Loucy (cell line): ENCODE measurements at regions not wholly inside any gene's neighbourhood (a gene's known extent, or its start where the extent isn't known, plus 50 kb on each side); places are given as distances from the start of the nearest gene placed in this dataset.

Experiments used
- EZH2phosphoT487 ChIP-seq: fragments of 200-600 bp; IDR thresholded peaks from 2 replicates; pipeline ENCODE4 v1.6.1; 2018; ENCODE audit warnings: antibody characterized with exemption, mild to moderate bottlenecking, moderate library complexity, borderline replicate concordance
- TF ChIP-seq, protein P1 (sequence below): fragments of 200-600 bp; sonication (generic); conservative IDR thresholded peaks from 2 replicates; pipeline ENCODE4 v1.5.1; 2014; ENCODE audit warnings: mild to moderate bottlenecking, antibody characterized with exemption, low read length

DNA sequence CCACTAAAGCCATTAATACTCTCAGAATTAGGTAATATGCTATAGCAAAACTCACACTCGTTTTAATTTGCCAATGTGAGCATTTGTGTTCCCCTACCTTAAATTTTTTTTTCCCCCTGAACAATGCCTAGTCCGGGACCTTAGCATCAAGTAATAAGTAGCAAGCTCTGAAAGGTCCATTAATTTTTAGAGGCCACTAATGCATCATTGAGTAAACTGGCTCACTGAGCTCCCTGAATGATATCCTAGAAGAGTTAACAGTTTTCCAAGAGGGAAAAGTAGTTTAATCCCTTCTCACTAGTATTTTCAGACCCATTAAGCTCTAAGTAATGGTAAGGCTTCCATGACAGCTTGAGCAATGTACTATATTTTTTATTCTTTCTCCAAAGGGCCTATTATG lies 242.2 kb downstream of the MAT2B start:
- TF ChIP-seq, protein P1, sequence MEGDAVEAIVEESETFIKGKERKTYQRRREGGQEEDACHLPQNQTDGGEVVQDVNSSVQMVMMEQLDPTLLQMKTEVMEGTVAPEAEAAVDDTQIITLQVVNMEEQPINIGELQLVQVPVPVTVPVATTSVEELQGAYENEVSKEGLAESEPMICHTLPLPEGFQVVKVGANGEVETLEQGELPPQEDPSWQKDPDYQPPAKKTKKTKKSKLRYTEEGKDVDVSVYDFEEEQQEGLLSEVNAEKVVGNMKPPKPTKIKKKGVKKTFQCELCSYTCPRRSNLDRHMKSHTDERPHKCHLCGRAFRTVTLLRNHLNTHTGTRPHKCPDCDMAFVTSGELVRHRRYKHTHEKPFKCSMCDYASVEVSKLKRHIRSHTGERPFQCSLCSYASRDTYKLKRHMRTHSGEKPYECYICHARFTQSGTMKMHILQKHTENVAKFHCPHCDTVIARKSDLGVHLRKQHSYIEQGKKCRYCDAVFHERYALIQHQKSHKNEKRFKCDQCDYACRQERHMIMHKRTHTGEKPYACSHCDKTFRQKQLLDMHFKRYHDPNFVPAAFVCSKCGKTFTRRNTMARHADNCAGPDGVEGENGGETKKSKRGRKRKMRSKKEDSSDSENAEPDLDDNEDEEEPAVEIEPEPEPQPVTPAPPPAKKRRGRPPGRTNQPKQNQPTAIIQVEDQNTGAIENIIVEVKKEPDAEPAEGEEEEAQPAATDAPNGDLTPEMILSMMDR: no peak
- TF ChIP-seq EZH2phosphoT487: no peak
